ENCODE measurements at regions not wholly inside any gene's neighbourhood (a gene's known extent, or its start where the extent isn't known, plus 50 kb on each side); places are given as distances from the start of the nearest gene placed in this dataset.

GRCh38 chr2:105604938-105605337, 139.8 kb upstream of the NCK2 start:
- no peak for TF ChIP-seq CTCF (conservative IDR thresholded peaks at IDR 0.05; ENCODE audit: low read length)
- TF ChIP-seq EZH2phosphoT487 (IDR thresholded peaks at IDR 0.05; ENCODE audit: borderline replicate concordance): no peak
